Activated T-cell treated with anti-CD3 and anti-CD28 coated beads, Interleukin-2, amount 50 U/mL, for 48 hours (primary cell): ENCODE measurements at regions not wholly inside any gene's neighbourhood (a gene's known extent, or its start where the extent isn't known, plus 50 kb on each side); places are given as distances from the start of the nearest gene placed in this dataset.

ENCODE experiments used
- DNase-seq, 2 experiments: peaks; one replicate each; pipeline ENCODE4 v3.0.0-alpha.2; 2020

GRCh38 chr2:121001641-121002040 is 266.0 kb downstream of the GLI2 start:
- no peak for DNase-seq

DNA sequence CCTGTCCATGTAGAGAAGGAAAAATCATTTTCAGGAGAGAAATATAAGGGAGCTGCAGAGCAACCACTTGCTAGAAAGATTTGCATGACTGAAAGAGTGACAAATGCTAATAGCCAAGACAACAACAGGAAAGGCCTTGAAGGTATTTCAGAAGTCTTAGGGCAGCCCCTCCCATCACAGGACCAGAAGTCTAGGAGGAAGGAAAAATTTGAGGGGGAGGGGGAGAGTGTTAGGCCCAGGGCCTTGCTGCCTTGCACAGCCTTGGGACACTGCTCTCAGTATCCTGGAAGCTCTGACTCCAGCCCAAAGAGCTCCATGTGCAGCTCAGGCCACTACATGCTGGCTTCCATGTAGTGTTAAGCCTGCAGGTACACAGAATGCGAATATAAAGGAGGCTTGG is 266.9 kb downstream of the GLI2 start:
- DNase-seq: no peak

- no peak for DNase-seq
Measured at GRCh38 chr2:121003391-121003790, 267.7 kb downstream of the GLI2 start.

GRCh38 chr2:121004359-121004758 is 268.7 kb downstream of the GLI2 start:
- no peak for DNase-seq

- DNase-seq: no peak
Measured at GRCh38 chr2:121004950-121005349, 269.3 kb downstream of the GLI2 start.

GRCh38 chr2:121005453-121005852 is 269.8 kb downstream of the GLI2 start:
- DNase-seq: no peak

DNA sequence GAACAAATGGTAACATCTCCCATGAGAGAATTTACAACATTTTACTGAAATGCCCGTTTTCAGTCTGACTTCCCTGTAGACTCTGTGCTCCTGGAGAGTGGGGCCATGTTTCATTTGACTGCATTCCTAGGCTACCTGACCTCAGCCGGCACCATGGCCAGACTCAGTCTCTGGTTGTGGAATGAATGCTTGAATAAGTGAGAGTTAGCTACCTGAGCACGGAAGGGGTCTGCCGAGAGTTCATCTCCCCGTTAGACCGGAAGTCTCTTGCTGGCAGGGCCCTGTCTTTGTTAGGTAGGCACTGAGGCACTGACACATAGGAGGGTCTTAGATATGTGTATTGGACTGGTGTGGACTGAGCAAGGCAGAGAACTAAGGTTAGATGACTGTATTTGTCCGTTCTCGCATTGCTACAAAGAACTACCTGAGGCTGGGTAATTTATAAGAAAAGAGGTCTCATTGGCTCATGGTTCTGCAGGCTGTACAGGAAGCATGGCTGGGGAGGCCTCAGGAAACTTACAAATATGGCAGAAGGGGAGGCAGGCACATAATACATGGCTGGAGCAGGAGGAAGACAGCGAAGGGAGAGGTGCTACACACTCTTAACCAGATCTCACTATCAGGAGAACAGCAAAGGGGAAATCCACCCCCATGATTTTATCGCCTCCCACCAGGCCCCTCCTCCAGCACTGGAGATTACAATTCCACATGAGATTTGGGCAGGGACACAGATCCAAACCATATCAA is 271.2 kb downstream of the GLI2 start:
- DNase-seq: no peak

DNA sequence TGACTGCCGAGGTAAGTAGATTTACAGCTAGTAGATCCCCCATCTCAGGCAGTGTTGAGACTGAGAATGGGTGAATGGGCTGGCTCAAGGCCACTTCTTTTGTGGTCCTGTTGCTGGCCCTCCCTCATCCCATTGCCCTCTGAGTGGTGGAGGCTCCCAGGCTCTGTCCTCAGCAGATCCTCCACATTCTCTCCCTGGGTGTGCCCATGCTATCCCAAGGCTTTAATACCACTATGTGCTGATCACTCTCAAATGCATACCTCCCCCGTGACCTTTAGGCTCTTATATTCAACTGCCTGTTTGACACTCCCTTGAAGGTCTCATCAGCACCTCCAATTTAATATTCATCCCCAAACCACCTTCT is 271.8 kb downstream of the GLI2 start:
- no peak for DNase-seq

- DNase-seq: no peak
Measured at GRCh38 chr2:121008975-121009374, 273.3 kb downstream of the GLI2 start.

GRCh38 chr2:121010998-121011397 is 274.0 kb downstream of the TFCP2L1 start:
- DNase-seq: no peak

DNA sequence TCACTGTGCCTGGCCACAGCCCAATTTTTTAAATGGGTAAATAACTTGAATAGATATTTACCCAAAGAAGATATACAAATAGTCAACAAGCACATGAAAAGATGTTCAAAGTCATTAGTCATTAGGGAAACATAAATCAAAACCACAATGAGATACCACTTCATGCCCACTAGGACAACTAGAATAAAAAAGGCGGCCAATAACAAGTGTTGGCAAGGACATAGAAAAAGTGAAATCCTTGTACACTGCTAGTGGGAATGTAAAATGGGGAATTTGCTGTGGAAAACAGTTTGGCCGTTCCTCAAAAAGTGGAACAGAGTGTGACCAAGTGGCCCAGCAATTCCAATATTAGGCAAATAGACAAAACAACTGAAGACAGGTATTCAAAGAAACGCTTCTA is 270.1 kb downstream of the TFCP2L1 start:
- DNase-seq: no peak

GRCh38 chr2:121015971-121016485 is 269.0 kb downstream of the TFCP2L1 start:
- DNase-seq: no peak

GRCh38 chr2:121017396-121017795 is 267.6 kb downstream of the TFCP2L1 start:
- no peak for DNase-seq

DNA sequence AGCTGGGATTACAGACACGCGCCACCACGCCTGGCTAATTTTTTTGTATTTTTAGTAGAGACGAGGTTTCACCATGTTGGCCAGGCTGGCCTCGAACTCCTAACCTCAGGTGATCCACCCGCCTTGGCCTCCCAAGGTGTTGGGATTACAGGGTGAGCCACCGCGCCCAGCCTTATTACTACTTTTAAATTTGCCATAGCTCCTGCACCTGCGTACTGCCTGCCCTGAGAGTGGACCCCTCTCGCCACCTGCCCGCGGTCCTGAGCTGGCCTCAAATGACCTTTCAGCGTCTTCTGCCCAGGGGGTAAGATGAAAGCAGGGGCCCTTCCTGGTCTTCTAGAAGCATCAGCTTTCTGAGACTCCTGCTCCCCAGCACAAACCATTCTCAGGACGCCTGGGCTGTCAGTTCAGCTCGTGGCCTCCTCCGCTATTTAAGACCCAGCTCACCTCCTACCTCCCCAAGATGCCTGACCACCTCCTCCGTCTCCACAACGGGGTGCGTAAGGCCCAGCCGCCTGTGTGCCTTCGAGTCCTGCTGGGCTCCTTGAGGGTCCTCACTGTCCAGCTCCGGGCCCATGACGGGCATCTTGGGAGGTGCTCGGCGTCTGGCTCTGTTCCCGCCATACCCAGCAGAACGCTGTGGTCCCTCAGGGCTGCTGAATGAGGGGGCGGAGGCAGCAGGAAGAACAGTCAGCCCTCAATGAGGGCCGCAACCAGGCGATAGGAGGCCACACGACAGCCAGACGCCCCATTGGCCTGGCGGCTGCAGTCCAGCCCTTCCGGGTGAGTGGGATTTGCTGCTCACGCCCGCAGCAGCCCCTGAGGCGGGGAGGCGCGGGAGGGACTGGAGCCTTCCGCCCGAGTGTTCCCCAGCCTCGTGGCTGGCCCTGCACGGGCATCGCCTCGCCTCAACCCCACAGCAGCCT is 266.6 kb downstream of the TFCP2L1 start:
- DNase-seq: no peak

DNA sequence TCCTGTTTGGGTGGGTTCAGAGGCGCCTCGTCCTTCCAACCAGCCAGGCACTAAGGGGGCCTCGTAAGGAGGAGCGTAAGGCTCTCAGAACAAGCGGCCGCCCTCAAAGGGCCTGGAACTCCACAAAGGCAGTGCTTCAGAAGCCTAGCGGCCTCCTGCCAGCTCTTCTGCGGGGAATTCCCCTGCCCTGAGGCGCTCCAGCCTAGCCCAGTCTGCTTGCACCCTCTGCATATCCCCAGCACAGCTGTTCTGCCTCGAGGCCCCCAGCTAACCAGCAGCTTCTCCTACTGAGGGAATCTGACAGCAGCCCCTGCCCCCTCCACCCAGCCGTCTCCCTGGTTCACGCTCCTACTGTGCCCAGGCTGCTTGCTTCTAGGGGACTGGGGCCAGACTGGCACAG is 265.9 kb downstream of the TFCP2L1 start:
- DNase-seq: no peak

DNA sequence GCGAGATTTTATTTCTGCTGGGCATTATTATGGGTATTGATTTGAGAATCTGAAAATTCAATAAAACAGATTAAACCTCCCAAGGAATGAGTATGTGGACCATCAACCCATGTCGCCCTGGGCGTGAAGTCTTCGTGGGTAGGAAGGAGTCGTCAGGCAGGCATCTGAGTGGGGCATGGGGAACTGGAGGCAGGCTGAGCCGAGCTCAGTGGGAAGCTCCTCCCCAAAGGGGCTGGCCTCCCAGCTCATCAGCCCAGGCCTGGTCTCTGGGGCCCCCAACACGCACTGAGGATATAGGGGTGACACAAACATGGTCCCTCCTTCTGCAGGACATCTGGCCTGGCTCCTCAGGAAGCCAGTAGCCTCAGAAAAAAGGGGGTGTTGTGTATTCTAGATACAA is 265.2 kb downstream of the TFCP2L1 start:
- no peak for DNase-seq

DNA sequence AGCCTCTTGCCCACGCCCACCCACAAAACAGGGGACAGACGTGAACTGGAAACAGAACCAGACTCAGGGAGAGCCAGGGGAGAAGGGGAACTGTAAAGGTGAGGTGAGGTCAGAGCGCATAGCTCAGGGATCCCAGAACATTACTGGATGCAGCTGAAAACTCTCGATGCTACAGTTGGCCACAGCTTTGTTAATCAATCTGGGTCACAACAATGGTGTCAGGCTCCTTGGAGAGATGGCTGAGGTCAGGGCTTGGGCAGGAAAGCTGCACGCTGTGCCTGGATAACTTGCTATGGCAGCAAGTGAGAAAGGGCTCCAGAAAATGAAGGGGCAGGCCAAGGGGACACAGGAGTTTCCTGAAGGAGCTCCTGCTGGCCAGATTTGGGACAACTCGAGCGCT is 263.3 kb downstream of the TFCP2L1 start:
- DNase-seq: no peak

- no peak for DNase-seq
Measured at GRCh38 chr2:121028577-121028976, 256.4 kb downstream of the TFCP2L1 start.

DNA sequence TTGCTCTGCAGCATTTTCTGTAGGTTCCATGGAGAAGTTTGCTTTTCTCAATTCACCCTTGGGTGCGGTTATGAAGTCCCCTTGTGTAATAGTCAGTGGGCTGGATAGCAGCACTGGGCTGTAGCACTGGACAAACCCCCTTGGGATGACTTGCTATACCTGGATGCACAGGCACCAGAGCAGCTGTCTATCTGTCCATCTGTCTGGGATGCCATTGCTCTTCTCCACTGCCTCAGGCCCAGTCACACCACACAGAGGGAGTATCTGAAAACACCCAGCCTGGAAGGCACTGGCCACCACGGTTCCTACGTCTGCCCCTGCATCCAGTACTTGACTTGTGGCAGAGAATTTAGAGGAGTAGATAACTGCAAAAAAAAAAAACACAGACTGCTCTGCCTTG is 254.5 kb downstream of the TFCP2L1 start:
- no peak for DNase-seq

GRCh38 chr2:121031568-121032340 is 253.2 kb downstream of the TFCP2L1 start:
- DNase-seq: no peak

DNA sequence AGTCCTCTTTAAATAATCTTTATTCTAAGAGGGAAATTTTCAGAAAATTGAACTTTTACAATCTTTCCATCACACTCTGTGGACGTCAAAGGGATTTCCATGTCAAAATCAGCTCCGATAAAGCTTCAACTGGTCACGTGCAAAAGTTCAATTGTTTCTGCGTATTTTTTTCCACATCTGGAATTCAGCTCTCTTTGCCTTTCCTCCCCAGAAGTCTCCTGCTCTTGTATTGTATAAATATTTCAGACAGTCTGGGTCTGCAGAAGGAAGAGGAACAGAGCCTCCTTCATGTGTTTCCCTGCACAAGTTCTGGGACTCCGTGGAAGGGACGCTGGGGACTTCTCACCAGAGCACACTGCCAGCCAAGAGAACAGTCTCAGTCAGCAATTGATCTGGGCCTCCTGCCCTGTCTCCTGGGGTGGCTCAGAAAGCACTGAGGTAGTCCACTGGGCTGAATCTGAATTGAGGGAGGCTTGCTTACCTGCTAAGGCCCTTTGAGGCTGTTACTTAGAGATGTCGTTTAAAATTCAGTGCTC is 251.5 kb downstream of the TFCP2L1 start:
- no peak for DNase-seq

DNA sequence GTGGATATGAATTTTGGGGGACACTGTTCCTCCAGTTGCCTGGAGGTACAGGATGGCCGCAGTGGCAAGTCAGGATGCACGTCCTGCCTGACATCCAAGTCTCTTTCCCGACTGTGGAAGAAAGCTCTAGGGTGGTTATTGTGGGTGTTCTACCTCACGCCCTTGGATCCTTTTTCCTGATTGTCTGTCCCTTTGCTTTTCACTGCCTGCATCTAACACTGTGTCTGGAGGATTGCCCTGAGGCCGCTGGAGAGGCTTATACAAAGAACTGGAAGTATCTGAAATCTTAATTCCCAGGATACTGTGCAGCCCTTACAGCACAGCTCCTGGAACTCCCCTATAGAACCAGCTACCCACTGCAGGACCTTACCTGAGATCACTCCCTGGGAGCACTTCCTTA is 250.5 kb downstream of the TFCP2L1 start:
- no peak for DNase-seq

GRCh38 chr2:121036226-121036692 is 248.7 kb downstream of the TFCP2L1 start:
- DNase-seq: no peak
